MM.1S (cell line): ENCODE measurements at regions not wholly inside any gene's neighbourhood (a gene's known extent, or its start where the extent isn't known, plus 50 kb on each side); places are given as distances from the start of the nearest gene placed in this dataset.

ENCODE experiments used
- CTCF ChIP-seq: fragments of 300-600 bp; sonication (generic); IDR thresholded peaks from 2 replicates; pipeline ENCODE4 v1.5.1; 2016; ENCODE audit warnings: antibody characterized with exemption, low read length, mixed read lengths
- EZH2 ChIP-seq: fragments of 300-600 bp; sonication (generic); optimal IDR thresholded peaks from 2 replicates; pipeline ENCODE3; 2017; ENCODE audit warnings: low read depth, mild to moderate bottlenecking, antibody characterized with exemption, low read length, mixed read lengths
- EZH2phosphoT487 ChIP-seq: fragments of 300-600 bp; sonication (generic); IDR thresholded peaks from 2 replicates; pipeline ENCODE4 v1.6.1; 2018; ENCODE audit warnings: antibody characterized with exemption, low read length

- no peak for TF ChIP-seq CTCF
- no peak for TF ChIP-seq EZH2
- no peak for TF ChIP-seq EZH2phosphoT487
These were observed 414.5 kb downstream of the MAN2A1 start for GRCh38 chr5:110104060-110104725.
